HG03060 (cell line): ENCODE measurements at regions not wholly inside any gene's neighbourhood (a gene's known extent, or its start where the extent isn't known, plus 50 kb on each side); places are given as distances from the start of the nearest gene placed in this dataset.
"Not testable (repeated sequence)": the region's sequence is repeated elsewhere in the genome, so short reads cannot be mapped to it uniquely, and the experiment has no call there.

Experiments
- ATAC-seq: cut with Tn5 transposase; IDR thresholded peaks from one replicate; pipeline ENCODE4 v1.9.1; 2021; ENCODE audit warnings: low read depth, moderate number of reproducible peaks; ENCODE audit not compliant: unreplicated experiment

GRCh38 chr6:95848717-95849116 is 167.1 kb upstream of the FUT9 start:
- no peak for ATAC-seq

- ATAC-seq = no peak
These were observed 158.9 kb upstream of the FUT9 start for GRCh38 chr6:95856876-95857364.

GRCh38 chr6:95865857-95866256 is 149.9 kb upstream of the FUT9 start:
- ATAC-seq = no peak

GRCh38 chr6:95866732-95867131 is 149.0 kb upstream of the FUT9 start:
- no peak for ATAC-seq

- no peak for ATAC-seq
These were observed 148.6 kb upstream of the FUT9 start for GRCh38 chr6:95867205-95867604.

GRCh38 chr6:95877480-95877879 is 138.3 kb upstream of the FUT9 start:
- no peak for ATAC-seq

GRCh38 chr6:95879856-95880255 is 135.9 kb upstream of the FUT9 start:
- no peak for ATAC-seq

- no peak for ATAC-seq
These were observed 133.4 kb upstream of the FUT9 start for GRCh38 chr6:95882371-95882770.

- ATAC-seq = not testable (repeated sequence)
These were observed 127.1 kb upstream of the FUT9 start for GRCh38 chr6:95888711-95889110.

- ATAC-seq = no peak
These were observed 110.6 kb upstream of the FUT9 start for GRCh38 chr6:95905132-95905531.

- no peak for ATAC-seq
These were observed 98.7 kb upstream of the FUT9 start for GRCh38 chr6:95917034-95917433.

GRCh38 chr6:95923518-95923917 is 92.3 kb upstream of the FUT9 start:
- ATAC-seq = no peak

- no peak for ATAC-seq
These were observed 80.0 kb upstream of the FUT9 start for GRCh38 chr6:95935736-95936135.

GRCh38 chr6:95946906-95947305 is 68.9 kb upstream of the FUT9 start:
- ATAC-seq = no peak

GRCh38 chr6:95948324-95948723 is 67.5 kb upstream of the FUT9 start:
- no peak for ATAC-seq

GRCh38 chr6:95949985-95950384 is 65.8 kb upstream of the FUT9 start:
- no peak for ATAC-seq

- no peak for ATAC-seq
These were observed 57.1 kb upstream of the FUT9 start for GRCh38 chr6:95958686-95959085.

GRCh38 chr6:95959261-95959660 is 56.5 kb upstream of the FUT9 start:
- ATAC-seq = no peak
